Lower leg skin (tissue), 3 donors: ENCODE measurements at regions not wholly inside any gene's neighbourhood (a gene's known extent, or its start where the extent isn't known, plus 50 kb on each side); places are given as distances from the start of the nearest gene placed in this dataset.

Source experiments
- CTCF ChIP-seq, 3 donors: fragments of 450-650 bp; IDR thresholded peaks; one replicate each; pipeline ENCODE4 v1.5.1; 2016; ENCODE audit warnings: antibody characterized with exemption in 3 of 3, mild to moderate bottlenecking in 3 of 3, moderate library complexity in 2 of 3
- POLR2A ChIP-seq, 2 donors: fragments of 450-650 bp; IDR thresholded peaks; one replicate each; pipeline ENCODE4 v1.6.1; 2016 to 2017; ENCODE audit warnings: antibody characterized with exemption in 2 of 2, mild to moderate bottlenecking in 1 of 2, moderate library complexity in 1 of 2

GRCh38 chr10:109706026-109706560 lies 217.2 kb downstream of the XPNPEP1 start:
- TF ChIP-seq CTCF (IDR thresholded peaks at IDR 0.05) = no peak
- TF ChIP-seq POLR2A (IDR thresholded peaks at IDR 0.05) = no peak
